ENCODE measurements at regions not wholly inside any gene's neighbourhood (a gene's known extent, or its start where the extent isn't known, plus 50 kb on each side); places are given as distances from the start of the nearest gene placed in this dataset.

DNA sequence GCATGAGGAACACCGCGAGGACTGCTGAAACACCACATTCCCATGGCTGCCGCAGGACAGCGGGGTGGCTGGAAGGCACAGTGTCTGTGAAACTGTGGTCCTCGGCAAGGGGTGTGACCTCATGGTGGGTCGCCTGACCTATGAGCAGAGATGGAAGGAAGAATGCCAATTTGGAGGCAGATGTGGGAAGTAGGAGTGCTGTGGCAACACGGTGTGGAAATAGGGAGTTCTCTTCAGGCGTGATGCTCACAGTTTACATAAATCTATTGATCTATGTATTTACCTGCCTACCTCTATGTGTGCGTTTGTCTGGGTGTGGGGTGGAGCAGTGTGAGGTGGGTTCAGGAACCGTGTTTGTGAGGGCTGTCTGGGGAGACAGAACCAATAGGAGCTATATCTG lies 62.3 kb upstream of the LSM6 start:
- TF ChIP-seq POLR2A (IDR thresholded peaks at IDR 0.05) (no peak), POLR2AphosphoS5 (IDR thresholded peaks at IDR 0.05) (no peak), EP300 (IDR thresholded peaks at IDR 0.05; ENCODE audit: low read depth) (no peak)
- TF ChIP-seq, protein P1, sequence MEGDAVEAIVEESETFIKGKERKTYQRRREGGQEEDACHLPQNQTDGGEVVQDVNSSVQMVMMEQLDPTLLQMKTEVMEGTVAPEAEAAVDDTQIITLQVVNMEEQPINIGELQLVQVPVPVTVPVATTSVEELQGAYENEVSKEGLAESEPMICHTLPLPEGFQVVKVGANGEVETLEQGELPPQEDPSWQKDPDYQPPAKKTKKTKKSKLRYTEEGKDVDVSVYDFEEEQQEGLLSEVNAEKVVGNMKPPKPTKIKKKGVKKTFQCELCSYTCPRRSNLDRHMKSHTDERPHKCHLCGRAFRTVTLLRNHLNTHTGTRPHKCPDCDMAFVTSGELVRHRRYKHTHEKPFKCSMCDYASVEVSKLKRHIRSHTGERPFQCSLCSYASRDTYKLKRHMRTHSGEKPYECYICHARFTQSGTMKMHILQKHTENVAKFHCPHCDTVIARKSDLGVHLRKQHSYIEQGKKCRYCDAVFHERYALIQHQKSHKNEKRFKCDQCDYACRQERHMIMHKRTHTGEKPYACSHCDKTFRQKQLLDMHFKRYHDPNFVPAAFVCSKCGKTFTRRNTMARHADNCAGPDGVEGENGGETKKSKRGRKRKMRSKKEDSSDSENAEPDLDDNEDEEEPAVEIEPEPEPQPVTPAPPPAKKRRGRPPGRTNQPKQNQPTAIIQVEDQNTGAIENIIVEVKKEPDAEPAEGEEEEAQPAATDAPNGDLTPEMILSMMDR (IDR thresholded peaks at IDR 0.05) = no peak
